HUES64 (cell line): ENCODE measurements at regions not wholly inside any gene's neighbourhood (a gene's known extent, or its start where the extent isn't known, plus 50 kb on each side); places are given as distances from the start of the nearest gene placed in this dataset.

Experiments used
- H3K27ac ChIP-seq: 2 replicates; pipeline ENCODE4 v1.7.0; 2013; ENCODE audit warnings: low read depth, low read length, inconsistent platforms
- H3K27me3 ChIP-seq: 2 replicates; pipeline ENCODE4 v1.6.1; 2013; ENCODE audit warnings: mild to moderate bottlenecking, low read length; ENCODE audit not compliant: insufficient read depth
- H3K36me3 ChIP-seq: 2 replicates; pipeline ENCODE4 v1.6.1; 2013; ENCODE audit warnings: mild to moderate bottlenecking, low read length; ENCODE audit not compliant: insufficient read depth
- H3K4me1 ChIP-seq: 2 replicates; pipeline ENCODE4 v1.6.1; 2013; ENCODE audit warnings: mild to moderate bottlenecking, low read length, moderate library complexity; ENCODE audit not compliant: insufficient read depth
- H3K4me3 ChIP-seq: 2 replicates; pipeline ENCODE4 v1.5.1; 2013; ENCODE audit warnings: mild to moderate bottlenecking, low read length, moderate library complexity
- H3K9ac ChIP-seq: 2 replicates; pipeline ENCODE4 v1.6.1; 2013; ENCODE audit warnings: mild to moderate bottlenecking, low read depth, low read length
- H3K9me3 ChIP-seq: 2 replicates; pipeline ENCODE4 v1.6.1; 2013; ENCODE audit warnings: low read depth, low read length; ENCODE audit not compliant: insufficient read depth
- WGBS: fragments of 150-250, 120-280 bp; methylation state at CpG from one replicate; pipeline ENCODE4 v1.1.7; 2013; ENCODE audit warnings: missing lambda C conversion rate; 5-methylcytosine and 5-hydroxymethylcytosine counted together

- 92% methylated on average over 10 of the region's 10 CpGs for WGBS
- no peak overlapping the region for H3K4me3 ChIP-seq
- peaks cover 14% of the 10 kb centered on the region; the same call in 1 of the 2 replicates for H3K27me3 ChIP-seq
- no peak overlapping the region for H3K27ac ChIP-seq
- H3K9ac ChIP-seq: no peak overlapping the region
- no peaks in the 10 kb centered on the region for H3K9me3 ChIP-seq
- no peaks in the 10 kb centered on the region for H3K4me1 ChIP-seq
- H3K36me3 ChIP-seq: no peaks in the 10 kb centered on the region
Measured at GRCh38 chr10:8435186-8436055, 380.9 kb downstream of the GATA3 start.

- 98% methylated on average over 3 of the region's 3 CpGs for WGBS
- Histone ChIP-seq H3K36me3 (no peaks in the 10 kb centered on the region), H3K4me3 (no peak overlapping the region), H3K27ac (no peak overlapping the region), H3K9ac (no peak overlapping the region), H3K4me1 (no peaks in the 10 kb centered on the region), H3K9me3 (no peaks in the 10 kb centered on the region), H3K27me3 (peaks cover 27% of the 10 kb centered on the region)
Measured at GRCh38 chr10:8437896-8438295, 383.4 kb downstream of the GATA3 start.

DNA sequence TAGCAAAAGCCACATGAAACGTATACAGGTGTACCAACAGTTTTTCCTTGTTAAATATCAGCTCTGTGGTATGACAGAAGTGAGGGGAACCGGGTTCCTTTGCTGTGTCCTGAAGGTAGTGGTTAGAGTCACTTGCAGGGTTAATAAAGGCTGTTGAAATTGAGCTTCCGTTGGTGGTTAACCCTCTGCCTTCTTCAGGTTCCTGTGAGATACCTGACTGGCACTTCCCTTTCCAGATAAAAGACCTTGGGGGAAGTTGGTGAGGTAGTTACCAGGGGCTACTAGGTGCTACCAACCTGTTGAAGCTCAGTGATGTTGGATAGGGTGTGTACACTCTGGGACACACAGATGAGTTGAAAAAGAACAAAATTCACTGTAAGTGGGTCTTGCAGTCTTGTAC lies 384.1 kb downstream of the GATA3 start:
- no peak overlapping the region for H3K27ac ChIP-seq
- H3K9me3 ChIP-seq: no peaks in the 10 kb centered on the region
- H3K4me1 ChIP-seq: no peaks in the 10 kb centered on the region
- no peak overlapping the region for H3K4me3 ChIP-seq
- 90% methylated on average over 3 of the region's 3 CpGs for WGBS
- peaks cover 27% of the 10 kb centered on the region for H3K27me3 ChIP-seq
- H3K36me3 ChIP-seq: no peaks in the 10 kb centered on the region
- H3K9ac ChIP-seq: no peak overlapping the region

DNA sequence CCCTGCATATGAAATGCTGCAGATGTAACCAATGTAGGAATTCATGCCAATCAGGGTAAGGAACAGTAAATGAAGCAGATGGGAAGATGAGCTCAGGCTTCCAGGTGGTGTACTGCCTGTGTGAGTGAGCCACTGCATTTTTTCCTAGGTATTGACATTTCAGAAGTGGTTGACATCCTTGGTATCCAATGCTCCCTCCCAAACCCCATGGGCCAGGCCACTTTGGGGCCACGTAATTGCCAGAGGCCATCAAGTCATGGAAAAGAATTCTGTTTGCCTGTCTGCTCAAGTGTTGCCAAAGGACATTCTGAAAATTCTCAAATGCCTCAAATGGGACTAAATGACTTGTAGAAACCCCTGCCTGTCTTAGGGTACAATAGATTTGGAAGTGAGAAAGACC lies 384.6 kb downstream of the GATA3 start:
- Histone ChIP-seq H3K9ac (no peak overlapping the region), H3K27me3 (peaks cover 31% of the 10 kb centered on the region), H3K4me1 (no peaks in the 10 kb centered on the region), H3K4me3 (no peak overlapping the region), H3K27ac (no peak overlapping the region), H3K9me3 (no peaks in the 10 kb centered on the region), H3K36me3 (no peaks in the 10 kb centered on the region)
- WGBS: 73% methylated on average over 1 of the region's 1 CpG

DNA sequence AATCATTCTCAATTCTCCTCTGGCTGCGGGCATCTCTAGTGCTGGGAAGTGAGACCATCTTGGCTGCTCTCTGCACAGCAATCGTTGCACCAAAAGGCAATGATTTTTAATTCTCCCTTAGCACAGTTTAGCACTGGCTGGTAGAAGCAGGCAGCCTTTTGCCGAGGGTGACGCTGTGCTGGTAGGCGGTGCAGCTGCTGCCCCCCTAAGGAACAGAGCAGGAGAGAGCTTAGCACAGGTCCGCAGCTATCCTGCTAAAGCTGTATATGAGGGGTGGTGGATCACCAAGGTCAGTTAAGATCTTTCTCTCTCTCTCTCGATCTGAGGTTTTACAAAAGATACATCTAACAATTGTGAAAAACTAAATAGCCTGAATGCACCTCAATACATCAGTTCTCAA lies 390.1 kb downstream of the GATA3 start:
- peaks cover 11% of the 10 kb centered on the region for H3K4me1 ChIP-seq
- H3K9me3 ChIP-seq: no peaks in the 10 kb centered on the region
- H3K9ac ChIP-seq: no peak overlapping the region
- WGBS: 46% methylated on average over 7 of the region's 7 CpGs
- peaks cover 22% of the 10 kb centered on the region for H3K27me3 ChIP-seq
- no peak overlapping the region for H3K4me3 ChIP-seq
- H3K27ac ChIP-seq: no peak overlapping the region
- no peaks in the 10 kb centered on the region for H3K36me3 ChIP-seq

- no peak overlapping the region for H3K9ac ChIP-seq
- peaks cover 18% of the 10 kb centered on the region for H3K27me3 ChIP-seq
- H3K9me3 ChIP-seq: no peaks in the 10 kb centered on the region
- whole genome bisulfite sequencing: no CpG with 5 or more reads among the region's 1 CpG
- no peaks in the 10 kb centered on the region for H3K36me3 ChIP-seq
- peaks cover 11% of the 10 kb centered on the region for H3K4me1 ChIP-seq
- H3K4me3 ChIP-seq: no peak overlapping the region
- H3K27ac ChIP-seq: no peak overlapping the region
Measured at GRCh38 chr10:8445353-8445752, 390.9 kb downstream of the GATA3 start.

DNA sequence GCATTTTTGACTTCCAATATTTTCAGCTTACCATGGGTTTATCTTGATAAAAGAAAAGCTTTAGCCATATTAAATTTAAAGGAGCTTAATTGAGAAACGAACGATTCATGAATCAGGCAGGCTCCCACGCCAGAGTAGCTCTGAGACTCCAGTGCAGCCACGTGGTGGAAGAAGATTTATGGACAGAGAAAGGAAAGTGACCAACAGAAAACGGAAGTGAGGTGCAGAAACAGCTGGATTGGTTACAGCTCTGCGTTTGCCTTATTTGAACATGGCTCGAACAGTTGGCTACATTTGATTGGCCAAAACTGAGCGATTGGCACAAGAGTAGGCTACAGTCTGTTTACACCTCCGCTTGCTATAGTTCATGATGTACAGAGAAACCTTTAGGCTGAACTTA lies 395.4 kb downstream of the GATA3 start:
- Histone ChIP-seq H3K4me3 (no peak overlapping the region), H3K27me3 (no peaks in the 10 kb centered on the region), H3K27ac (no peak overlapping the region), H3K9ac (no peak overlapping the region), H3K36me3 (no peaks in the 10 kb centered on the region), H3K9me3 (no peaks in the 10 kb centered on the region), H3K4me1 (peaks cover 9% of the 10 kb centered on the region)
- WGBS: 93% methylated on average over 9 of the region's 9 CpGs

- Histone ChIP-seq H3K4me1 (no peaks in the 10 kb centered on the region), H3K9ac (no peak overlapping the region), H3K27ac (no peak overlapping the region), H3K4me3 (no peak overlapping the region), H3K27me3 (no peaks in the 10 kb centered on the region), H3K9me3 (peaks cover 6% of the 10 kb centered on the region; the same call in 1 of the 2 replicates), H3K36me3 (no peaks in the 10 kb centered on the region)
- WGBS: 65% methylated on average over 6 of the region's 7 CpGs
Measured at GRCh38 chr10:8453587-8453986, 399.1 kb downstream of the GATA3 start.

- Histone ChIP-seq H3K9me3 (peaks cover 6% of the 10 kb centered on the region; the same call in 1 of the 2 replicates), H3K9ac (no peak overlapping the region), H3K27me3 (no peaks in the 10 kb centered on the region), H3K36me3 (no peaks in the 10 kb centered on the region), H3K4me1 (no peaks in the 10 kb centered on the region), H3K4me3 (no peak overlapping the region), H3K27ac (no peak overlapping the region)
- WGBS: 91% methylated on average over 3 of the region's 3 CpGs
Measured at GRCh38 chr10:8454357-8454756, 399.9 kb downstream of the GATA3 start.

- no peaks in the 10 kb centered on the region for H3K4me1 ChIP-seq
- no peak overlapping the region for H3K27ac ChIP-seq
- H3K9ac ChIP-seq: no peak overlapping the region
- no peaks in the 10 kb centered on the region for H3K27me3 ChIP-seq
- H3K9me3 ChIP-seq: peaks cover 6% of the 10 kb centered on the region; the same call in 1 of the 2 replicates
- no peaks in the 10 kb centered on the region for H3K36me3 ChIP-seq
- H3K4me3 ChIP-seq: no peak overlapping the region
Measured at GRCh38 chr10:8455181-8455580, 400.7 kb downstream of the GATA3 start.

GRCh38 chr10:8456386-8456785 lies 401.9 kb downstream of the GATA3 start:
- H3K27ac ChIP-seq: no peak overlapping the region
- H3K9me3 ChIP-seq: peaks cover 6% of the 10 kb centered on the region; the same call in 1 of the 2 replicates
- no peak overlapping the region for H3K9ac ChIP-seq
- no peaks in the 10 kb centered on the region for H3K4me1 ChIP-seq
- no peak overlapping the region for H3K4me3 ChIP-seq
- WGBS: 50% methylated on average over 2 of the region's 3 CpGs
- H3K36me3 ChIP-seq: no peaks in the 10 kb centered on the region
- H3K27me3 ChIP-seq: no peaks in the 10 kb centered on the region
